ENCODE measurements at regions not wholly inside any gene's neighbourhood (a gene's known extent, or its start where the extent isn't known, plus 50 kb on each side); places are given as distances from the start of the nearest gene placed in this dataset.
A peak's percentile ranks its signal among the peaks of the same experiment; 100 is the strongest.

DNA sequence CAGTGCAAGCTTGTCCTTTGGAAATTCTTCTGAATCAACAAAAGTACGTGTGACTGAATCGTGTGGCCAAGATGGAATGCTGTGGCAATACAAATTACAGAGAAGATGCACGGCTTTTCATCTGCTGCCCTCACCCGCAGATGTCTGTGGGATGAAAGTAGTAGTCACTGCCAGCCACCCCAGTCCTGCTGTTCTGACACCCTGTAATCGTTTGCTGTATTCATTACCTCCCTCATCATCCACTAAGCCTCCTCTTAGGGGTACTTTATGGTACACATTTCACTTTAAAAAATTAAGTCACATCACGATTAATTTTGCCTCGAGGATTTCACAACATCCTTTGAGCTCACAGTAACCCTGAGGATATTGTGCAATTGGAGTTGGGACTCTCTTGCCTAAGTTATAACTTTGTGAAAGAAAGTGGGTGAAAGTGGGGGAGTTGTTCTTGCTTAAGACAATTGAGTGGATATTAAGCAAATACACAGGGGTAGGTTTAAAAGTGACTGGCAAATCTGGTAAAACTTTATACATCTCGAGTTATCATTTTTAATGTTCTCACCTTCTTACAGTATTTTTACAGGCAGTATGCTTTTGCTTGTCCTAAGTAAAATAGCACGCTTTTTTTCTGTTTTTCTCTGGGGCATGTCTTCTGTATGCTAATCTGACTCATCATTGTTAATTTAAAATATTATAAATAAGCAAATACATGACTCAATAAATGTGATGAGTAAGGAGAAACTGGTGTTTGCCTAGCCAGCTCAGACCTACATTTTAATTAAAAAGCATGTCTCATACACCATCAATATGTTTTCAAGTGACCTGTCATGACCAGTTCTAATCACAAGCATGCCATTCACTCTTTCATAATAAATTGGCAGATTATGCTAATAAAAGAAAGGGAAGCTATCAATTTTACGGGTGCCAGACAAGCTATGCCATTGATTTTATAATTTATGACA is 680.9 kb downstream of the IRS1 start:
- Histone ChIP-seq H3K27me3 (no peaks in the 10 kb centered on the region), H3K9me3 (no peaks in the 10 kb centered on the region), H3K27ac (peak overlapping the region in 8 of 12 donors; percentile 9 to 75 (median 46)), H3K36me3 (no peaks in the 10 kb centered on the region), H3K4me1 (peaks cover 0 to 59% (median 4%) of the 10 kb centered on the region in 12 donors), H3K4me3 (peak overlapping the region in 3 of 12 donors; percentile 14 to 39 (median 25))
- 46 to 62% (median 57%) methylated on average over 10 of the region's 10 CpGs for WGBS, 4 donors
- intact Hi-C loops (cut with DNase I), result no loop called here
- ATAC-seq (peak in 3 of 4 donors; percentile 36 to 81 (median 80)), DNase-seq (no peak)
- TF ChIP-seq, protein P1, sequence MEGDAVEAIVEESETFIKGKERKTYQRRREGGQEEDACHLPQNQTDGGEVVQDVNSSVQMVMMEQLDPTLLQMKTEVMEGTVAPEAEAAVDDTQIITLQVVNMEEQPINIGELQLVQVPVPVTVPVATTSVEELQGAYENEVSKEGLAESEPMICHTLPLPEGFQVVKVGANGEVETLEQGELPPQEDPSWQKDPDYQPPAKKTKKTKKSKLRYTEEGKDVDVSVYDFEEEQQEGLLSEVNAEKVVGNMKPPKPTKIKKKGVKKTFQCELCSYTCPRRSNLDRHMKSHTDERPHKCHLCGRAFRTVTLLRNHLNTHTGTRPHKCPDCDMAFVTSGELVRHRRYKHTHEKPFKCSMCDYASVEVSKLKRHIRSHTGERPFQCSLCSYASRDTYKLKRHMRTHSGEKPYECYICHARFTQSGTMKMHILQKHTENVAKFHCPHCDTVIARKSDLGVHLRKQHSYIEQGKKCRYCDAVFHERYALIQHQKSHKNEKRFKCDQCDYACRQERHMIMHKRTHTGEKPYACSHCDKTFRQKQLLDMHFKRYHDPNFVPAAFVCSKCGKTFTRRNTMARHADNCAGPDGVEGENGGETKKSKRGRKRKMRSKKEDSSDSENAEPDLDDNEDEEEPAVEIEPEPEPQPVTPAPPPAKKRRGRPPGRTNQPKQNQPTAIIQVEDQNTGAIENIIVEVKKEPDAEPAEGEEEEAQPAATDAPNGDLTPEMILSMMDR (IDR thresholded peaks at IDR 0.05), result no peak
- TF ChIP-seq POLR2A (IDR thresholded peaks at IDR 0.05), result no peak

DNA sequence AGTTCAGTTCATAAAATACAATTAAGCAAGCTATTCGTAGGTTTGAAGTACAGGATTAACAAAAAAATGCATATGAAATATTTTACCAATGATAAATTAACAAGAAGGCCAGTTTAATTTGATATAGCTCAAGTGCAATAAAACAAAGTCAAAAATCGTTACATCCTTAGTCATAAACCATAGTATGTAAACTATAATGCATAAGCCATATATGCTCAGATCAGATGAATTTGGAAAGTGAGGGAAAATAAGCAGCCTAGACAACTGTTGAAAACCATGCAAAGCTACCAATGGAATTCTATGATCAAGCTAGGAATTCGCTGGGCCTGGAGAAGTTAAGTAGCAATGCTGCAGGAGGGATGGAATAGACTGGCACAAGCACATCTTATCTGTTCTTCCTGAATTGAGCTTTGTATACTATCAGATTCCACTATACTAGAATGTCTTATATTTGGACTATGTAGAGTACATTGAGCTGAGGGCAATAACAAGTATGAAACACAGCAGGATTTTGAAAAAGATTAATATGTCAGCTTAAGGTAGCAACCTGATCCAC is 682.0 kb downstream of the IRS1 start:
- Histone ChIP-seq H3K4me3 (no peak overlapping the region), H3K27me3 (no peaks in the 10 kb centered on the region), H3K4me1 (peaks cover 0 to 49% (median 3%) of the 10 kb centered on the region in 12 donors), H3K9me3 (no peaks in the 10 kb centered on the region), H3K27ac (no peak overlapping the region), H3K36me3 (no peaks in the 10 kb centered on the region)
- TF ChIP-seq, protein P1 (IDR thresholded peaks at IDR 0.05), result no peak
- no peak for TF ChIP-seq POLR2A (IDR thresholded peaks at IDR 0.05)
- intact Hi-C loops (cut with DNase I), result no loop called here
- no peak for ATAC-seq
- WGBS, 4 donors, result 56 to 80% (median 71%) methylated on average over 3 of the region's 3 CpGs
- DNase-seq, result no peak

DNA sequence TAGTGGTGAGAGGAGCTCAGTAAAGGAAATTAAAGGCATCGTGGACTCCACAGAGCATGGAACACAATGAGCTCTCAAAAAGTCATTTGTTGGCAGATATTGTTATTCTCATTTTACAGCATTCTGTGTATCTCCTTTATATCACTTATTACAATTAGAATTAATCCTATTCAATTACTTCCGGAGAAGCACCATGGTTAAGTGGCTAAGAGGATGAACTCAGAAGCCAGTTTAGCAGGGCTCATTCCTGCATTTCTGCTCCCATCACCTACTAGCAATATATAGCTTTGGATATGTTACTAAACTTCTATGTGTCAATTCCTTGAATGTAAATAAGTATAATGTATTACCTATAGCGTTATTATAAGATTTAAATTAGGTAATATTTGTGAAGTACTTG is 683.3 kb downstream of the IRS1 start:
- Histone ChIP-seq H3K27ac (no peak overlapping the region), H3K9me3 (peaks cover 0 to 4% (median 0%) of the 10 kb centered on the region in 12 donors), H3K4me1 (peaks cover 0 to 37% (median 3%) of the 10 kb centered on the region in 12 donors), H3K36me3 (no peaks in the 10 kb centered on the region), H3K27me3 (no peaks in the 10 kb centered on the region), H3K4me3 (no peak overlapping the region)
- ATAC-seq (no peak), DNase-seq (no peak)
- WGBS, 4 donors, result 74 to 82% (median 76%) methylated on average over 3 of the region's 3 CpGs
- intact Hi-C loops (cut with DNase I), result no loop called here
- no peak for TF ChIP-seq POLR2A (IDR thresholded peaks at IDR 0.05)
- TF ChIP-seq, protein P1 (IDR thresholded peaks at IDR 0.05), result no peak

DNA sequence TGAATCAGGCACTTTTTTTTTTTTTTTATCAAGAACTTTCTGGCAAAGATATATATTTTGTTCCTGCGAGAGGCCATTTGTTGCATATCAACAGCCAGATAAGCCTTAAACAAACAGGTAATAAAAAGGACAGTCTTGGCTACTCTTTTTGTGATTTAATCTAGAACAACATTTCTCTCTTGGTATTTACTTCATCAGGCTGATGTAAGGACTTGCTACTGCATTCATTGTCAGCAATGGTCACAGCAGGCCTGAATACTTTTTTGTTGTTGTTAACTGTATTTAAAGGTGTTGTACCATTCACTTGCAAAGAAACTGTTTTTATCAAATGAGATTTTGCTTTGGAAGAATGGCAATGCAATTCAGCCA is 683.8 kb downstream of the IRS1 start:
- H3K9me3 ChIP-seq, result peaks cover 0 to 4% (median 0%) of the 10 kb centered on the region in 12 donors
- DNase-seq (no peak), ATAC-seq (no peak)
- 58 to 74% (median 69%) methylated on average over 1 of the region's 1 CpG for WGBS, 4 donors
- intact Hi-C loops (cut with DNase I), result no loop called here
- H3K36me3 ChIP-seq, result no peaks in the 10 kb centered on the region
- H3K27me3 ChIP-seq, result no peaks in the 10 kb centered on the region
- TF ChIP-seq POLR2A (IDR thresholded peaks at IDR 0.05), result no peak
- TF ChIP-seq, protein P1 (IDR thresholded peaks at IDR 0.05), result no peak
- H3K4me1 ChIP-seq, result peaks cover 0 to 37% (median 3%) of the 10 kb centered on the region in 12 donors
- no peak overlapping the region for H3K27ac ChIP-seq
- H3K4me3 ChIP-seq, result no peak overlapping the region

Measured in heart left ventricle (tissue), 16 donors.